ENCODE measurements at regions not wholly inside any gene's neighbourhood (a gene's known extent, or its start where the extent isn't known, plus 50 kb on each side); places are given as distances from the start of the nearest gene placed in this dataset.

DNA sequence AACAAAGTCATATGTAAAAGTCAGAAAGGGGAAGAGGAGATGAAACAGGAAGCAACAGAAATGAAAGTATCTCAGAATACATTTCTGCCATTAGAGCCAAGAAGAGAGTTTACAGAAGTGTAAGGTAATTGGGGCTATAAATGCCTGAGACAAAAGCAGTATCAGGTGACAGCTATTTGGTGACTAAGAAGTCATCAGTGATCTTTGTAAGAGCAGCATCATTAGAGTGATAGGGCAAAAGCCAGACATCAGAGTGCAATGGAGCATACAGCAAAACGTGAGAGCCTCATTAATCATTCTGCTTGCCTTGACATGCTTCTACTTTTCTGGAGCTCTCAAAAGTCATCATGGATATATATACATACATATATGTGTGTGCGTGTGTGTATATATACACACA is 804.7 kb upstream of the PIK3C3 start:
- Mint-ChIP-seq H3K4me3 (no peak overlapping the region), H3K27ac (no peak overlapping the region), H3K36me3 (ENCODE audit: low read depth) (no peaks in the 10 kb centered on the region), H3K27me3 (ENCODE audit: insufficient read depth, low read depth, poor library complexity) (no peaks in the 10 kb centered on the region), H3K9me3 (no peaks in the 10 kb centered on the region), H3K4me1 (peaks cover 10% of the 10 kb centered on the region; the same call in 2 of the 3 replicates)
- Histone ChIP-seq H3K4me1 (ENCODE audit: insufficient read depth) (peaks cover 9% of the 10 kb centered on the region; the same call in 1 of the 2 replicates), H3K9me2 (ENCODE audit: insufficient read depth) (no peaks in the 10 kb centered on the region), H3K4me3 (no peak overlapping the region), H4K20me1 (replicated peaks; ENCODE audit: insufficient read depth) (no peaks in the 10 kb centered on the region), H2AFZ (no peak overlapping the region), H3F3A (replicated peaks; ENCODE audit: low read depth) (no peaks in the 10 kb centered on the region), H3K79me2 (replicated peaks; ENCODE audit: insufficient read depth) (no peaks in the 10 kb centered on the region), H3K36me3 (ENCODE audit: insufficient read depth) (no peaks in the 10 kb centered on the region), H3K4me2 (no peak overlapping the region), H3K27me3 (ENCODE audit: insufficient read depth) (no peaks in the 10 kb centered on the region), H3K27ac (ENCODE audit: low read depth) (no peak overlapping the region)
- DNase-seq (ENCODE audit: low spot score) (no peak), ATAC-seq (no peak)
- TF ChIP-seq CREB1 (CRISPR knock-in tag; IDR thresholded peaks at IDR 0.05; ENCODE audit: low read depth) (no peak), ETS1 (IDR thresholded peaks at IDR 0.05) (no peak), EZH2 (IDR thresholded peaks at IDR 0.05; ENCODE audit: low read depth, unreplicated experiment) (no peak), CTCF (conservative IDR thresholded peaks at IDR 0.05; ENCODE audit: low read depth in 2 of 2) (no peak), REST (IDR thresholded peaks at IDR 0.05; ENCODE audit: unreplicated experiment) (no peak), EZH2phosphoT487 (IDR thresholded peaks at IDR 0.05; ENCODE audit: unreplicated experiment) (no peak), POLR2AphosphoS5 (IDR thresholded peaks at IDR 0.05; ENCODE audit: low read depth) (no peak)
- TF ChIP-seq, protein P1, sequence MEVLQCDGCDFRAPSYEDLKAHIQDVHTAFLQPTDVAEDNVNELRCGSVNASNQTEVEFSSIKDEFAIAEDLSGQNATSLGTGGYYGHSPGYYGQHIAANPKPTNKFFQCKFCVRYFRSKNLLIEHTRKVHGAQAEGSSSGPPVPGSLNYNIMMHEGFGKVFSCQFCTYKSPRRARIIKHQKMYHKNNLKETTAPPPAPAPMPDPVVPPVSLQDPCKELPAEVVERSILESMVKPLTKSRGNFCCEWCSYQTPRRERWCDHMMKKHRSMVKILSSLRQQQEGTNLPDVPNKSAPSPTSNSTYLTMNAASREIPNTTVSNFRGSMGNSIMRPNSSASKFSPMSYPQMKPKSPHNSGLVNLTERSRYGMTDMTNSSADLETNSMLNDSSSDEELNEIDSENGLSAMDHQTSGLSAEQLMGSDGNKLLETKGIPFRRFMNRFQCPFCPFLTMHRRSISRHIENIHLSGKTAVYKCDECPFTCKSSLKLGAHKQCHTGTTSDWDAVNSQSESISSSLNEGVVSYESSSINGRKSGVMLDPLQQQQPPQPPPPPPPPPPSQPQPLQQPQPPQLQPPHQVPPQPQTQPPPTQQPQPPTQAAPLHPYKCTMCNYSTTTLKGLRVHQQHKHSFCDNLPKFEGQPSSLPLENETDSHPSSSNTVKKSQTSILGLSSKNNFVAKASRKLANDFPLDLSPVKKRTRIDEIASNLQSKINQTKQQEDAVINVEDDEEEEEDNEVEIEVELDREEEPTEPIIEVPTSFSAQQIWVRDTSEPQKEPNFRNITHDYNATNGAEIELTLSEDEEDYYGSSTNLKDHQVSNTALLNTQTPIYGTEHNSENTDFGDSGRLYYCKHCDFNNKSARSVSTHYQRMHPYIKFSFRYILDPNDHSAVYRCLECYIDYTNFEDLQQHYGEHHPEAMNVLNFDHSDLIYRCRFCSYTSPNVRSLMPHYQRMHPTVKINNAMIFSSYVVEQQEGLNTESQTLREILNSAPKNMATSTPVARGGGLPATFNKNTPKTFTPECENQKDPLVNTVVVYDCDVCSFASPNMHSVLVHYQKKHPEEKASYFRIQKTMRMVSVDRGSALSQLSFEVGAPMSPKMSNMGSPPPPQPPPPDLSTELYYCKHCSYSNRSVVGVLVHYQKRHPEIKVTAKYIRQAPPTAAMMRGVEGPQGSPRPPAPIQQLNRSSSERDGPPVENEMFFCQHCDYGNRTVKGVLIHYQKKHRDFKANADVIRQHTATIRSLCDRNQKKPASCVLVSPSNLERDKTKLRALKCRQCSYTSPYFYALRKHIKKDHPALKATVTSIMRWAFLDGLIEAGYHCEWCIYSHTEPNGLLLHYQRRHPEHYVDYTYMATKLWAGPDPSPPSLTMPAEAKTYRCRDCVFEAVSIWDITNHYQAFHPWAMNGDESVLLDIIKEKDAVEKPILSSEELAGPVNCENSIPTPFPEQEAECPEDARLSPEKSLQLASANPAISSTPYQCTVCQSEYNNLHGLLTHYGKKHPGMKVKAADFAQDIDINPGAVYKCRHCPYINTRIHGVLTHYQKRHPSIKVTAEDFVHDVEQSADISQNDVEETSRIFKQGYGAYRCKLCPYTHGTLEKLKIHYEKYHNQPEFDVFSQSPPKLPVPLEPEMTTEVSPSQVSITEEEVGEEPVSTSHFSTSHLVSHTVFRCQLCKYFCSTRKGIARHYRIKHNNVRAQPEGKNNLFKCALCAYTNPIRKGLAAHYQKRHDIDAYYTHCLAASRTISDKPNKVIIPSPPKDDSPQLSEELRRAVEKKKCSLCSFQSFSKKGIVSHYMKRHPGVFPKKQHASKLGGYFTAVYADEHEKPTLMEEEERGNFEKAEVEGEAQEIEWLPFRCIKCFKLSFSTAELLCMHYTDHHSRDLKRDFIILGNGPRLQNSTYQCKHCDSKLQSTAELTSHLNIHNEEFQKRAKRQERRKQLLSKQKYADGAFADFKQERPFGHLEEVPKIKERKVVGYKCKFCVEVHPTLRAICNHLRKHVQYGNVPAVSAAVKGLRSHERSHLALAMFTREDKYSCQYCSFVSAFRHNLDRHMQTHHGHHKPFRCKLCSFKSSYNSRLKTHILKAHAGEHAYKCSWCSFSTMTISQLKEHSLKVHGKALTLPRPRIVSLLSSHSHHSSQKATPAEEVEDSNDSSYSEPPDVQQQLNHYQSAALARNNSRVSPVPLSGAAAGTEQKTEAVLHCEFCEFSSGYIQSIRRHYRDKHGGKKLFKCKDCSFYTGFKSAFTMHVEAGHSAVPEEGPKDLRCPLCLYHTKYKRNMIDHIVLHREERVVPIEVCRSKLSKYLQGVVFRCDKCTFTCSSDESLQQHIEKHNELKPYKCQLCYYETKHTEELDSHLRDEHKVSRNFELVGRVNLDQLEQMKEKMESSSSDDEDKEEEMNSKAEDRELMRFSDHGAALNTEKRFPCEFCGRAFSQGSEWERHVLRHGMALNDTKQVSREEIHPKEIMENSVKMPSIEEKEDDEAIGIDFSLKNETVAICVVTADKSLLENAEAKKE (CRISPR knock-in tag; IDR thresholded peaks at IDR 0.05): no peak

Data from GM23338 (cell line).